ENCODE measurements at regions not wholly inside any gene's neighbourhood (a gene's known extent, or its start where the extent isn't known, plus 50 kb on each side); places are given as distances from the start of the nearest gene placed in this dataset.
"Not testable (repeated sequence)": the region's sequence is repeated elsewhere in the genome, so short reads cannot be mapped to it uniquely, and the experiment has no call there.

DNA sequence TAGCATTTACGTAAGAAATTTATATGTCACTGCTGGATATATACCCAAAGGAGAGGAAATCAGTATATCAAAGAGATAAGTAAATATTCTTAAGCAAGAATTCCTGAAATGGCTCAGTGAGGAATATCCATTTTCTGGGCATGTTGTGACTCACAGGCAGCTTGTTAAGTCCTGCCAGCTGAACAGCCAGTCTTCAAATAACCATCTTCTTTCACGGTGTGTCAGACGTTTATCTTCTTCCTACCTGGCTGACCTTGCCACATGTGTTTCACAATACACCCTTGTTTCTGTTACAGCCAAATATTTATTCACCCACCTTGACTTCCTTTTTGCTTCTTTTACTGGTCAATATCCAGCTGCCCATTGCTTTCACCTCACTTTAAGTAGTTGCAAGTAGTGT is 648.1 kb downstream of the ANKRD7 start:
- Histone ChIP-seq H3K4me3 (ENCODE audit: low read length) (no peak overlapping the region), H3K9me3 (ENCODE audit: low read depth, low read length) (no peaks in the 10 kb centered on the region), H3K4me1 (ENCODE audit: insufficient read depth, low read length) (no peaks in the 10 kb centered on the region), H3K27me3 (ENCODE audit: insufficient read depth, low read length) (no peaks in the 10 kb centered on the region)

- Histone ChIP-seq H3K4me1 (ENCODE audit: insufficient read depth, low read length) (no peaks in the 10 kb centered on the region), H3K4me3 (ENCODE audit: low read length) (no peak overlapping the region), H3K27me3 (ENCODE audit: insufficient read depth, low read length) (no peaks in the 10 kb centered on the region), H3K9me3 (ENCODE audit: low read depth, low read length) (no peaks in the 10 kb centered on the region)
Measured at GRCh38 chr7:118877187-118877586, 652.7 kb downstream of the ANKRD7 start.

DNA sequence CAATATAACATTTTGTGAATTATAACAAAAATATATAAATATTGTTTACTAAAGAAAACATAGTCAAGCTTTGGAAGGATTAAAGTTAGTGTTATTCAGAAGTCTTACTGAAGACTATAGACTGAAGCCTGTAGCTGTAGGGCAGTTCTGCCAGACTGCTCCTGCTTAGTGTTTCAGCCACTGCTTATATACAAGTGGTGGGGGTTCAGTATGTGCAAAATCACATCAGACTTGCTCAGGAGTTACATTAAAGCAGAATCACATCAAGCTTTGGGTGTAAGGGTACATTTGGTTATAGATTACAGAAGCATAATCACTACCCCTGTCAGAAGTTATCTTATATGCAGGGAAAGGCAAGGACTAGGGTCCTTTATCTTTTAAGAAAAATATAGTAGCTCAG is 653.8 kb downstream of the ANKRD7 start:
- Histone ChIP-seq H3K27me3 (ENCODE audit: insufficient read depth, low read length) (no peaks in the 10 kb centered on the region), H3K4me3 (ENCODE audit: low read length) (no peak overlapping the region), H3K4me1 (ENCODE audit: insufficient read depth, low read length) (no peaks in the 10 kb centered on the region), H3K9me3 (ENCODE audit: low read depth, low read length) (no peaks in the 10 kb centered on the region)

DNA sequence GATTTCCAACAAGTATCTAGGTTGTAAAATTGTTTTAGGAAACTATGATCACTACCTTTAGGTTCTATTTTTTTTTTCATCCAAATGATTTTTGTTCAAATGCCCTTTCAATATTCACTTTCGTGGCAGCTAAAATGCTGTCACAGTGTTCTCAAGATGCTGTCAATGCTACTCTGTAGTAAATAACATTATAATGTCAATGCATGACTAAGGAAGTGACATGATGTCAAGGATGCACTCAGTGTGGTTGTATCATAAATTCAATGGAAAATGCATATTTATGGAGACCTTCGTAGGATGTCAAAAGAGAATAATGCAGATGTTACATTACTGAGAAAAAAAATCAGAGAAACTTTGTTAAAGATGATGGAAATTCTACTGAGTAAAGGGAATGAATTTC is 673.8 kb downstream of the ANKRD7 start:
- no peaks in the 10 kb centered on the region for H3K9me3 ChIP-seq (ENCODE audit: low read depth, low read length)
- H3K27me3 ChIP-seq (ENCODE audit: insufficient read depth, low read length), result no peaks in the 10 kb centered on the region
- H3K4me1 ChIP-seq (ENCODE audit: insufficient read depth, low read length), result no peaks in the 10 kb centered on the region
- no peak overlapping the region for H3K4me3 ChIP-seq (ENCODE audit: low read length)

- no peaks in the 10 kb centered on the region for H3K4me1 ChIP-seq (ENCODE audit: insufficient read depth, low read length)
- no peaks in the 10 kb centered on the region for H3K9me3 ChIP-seq (ENCODE audit: low read depth, low read length)
- no peaks in the 10 kb centered on the region for H3K27me3 ChIP-seq (ENCODE audit: insufficient read depth, low read length)
- no peak overlapping the region for H3K4me3 ChIP-seq (ENCODE audit: low read length)
Measured at GRCh38 chr7:118902600-118902999, 678.1 kb downstream of the ANKRD7 start.

GRCh38 chr7:118907911-118908527 is 683.5 kb downstream of the ANKRD7 start:
- Histone ChIP-seq H3K4me1 (ENCODE audit: insufficient read depth, low read length) (no peaks in the 10 kb centered on the region), H3K4me3 (ENCODE audit: low read length) (no peak overlapping the region), H3K9me3 (ENCODE audit: low read depth, low read length) (no peaks in the 10 kb centered on the region), H3K27me3 (ENCODE audit: insufficient read depth, low read length) (no peaks in the 10 kb centered on the region)

GRCh38 chr7:118916120-118916519 is 691.6 kb downstream of the ANKRD7 start:
- H3K4me1 ChIP-seq (ENCODE audit: insufficient read depth, low read length); H3K4me3 ChIP-seq (ENCODE audit: low read length); H3K9me3 ChIP-seq (ENCODE audit: low read depth, low read length); H3K27me3 ChIP-seq (ENCODE audit: insufficient read depth, low read length): not testable (repeated sequence)

DNA sequence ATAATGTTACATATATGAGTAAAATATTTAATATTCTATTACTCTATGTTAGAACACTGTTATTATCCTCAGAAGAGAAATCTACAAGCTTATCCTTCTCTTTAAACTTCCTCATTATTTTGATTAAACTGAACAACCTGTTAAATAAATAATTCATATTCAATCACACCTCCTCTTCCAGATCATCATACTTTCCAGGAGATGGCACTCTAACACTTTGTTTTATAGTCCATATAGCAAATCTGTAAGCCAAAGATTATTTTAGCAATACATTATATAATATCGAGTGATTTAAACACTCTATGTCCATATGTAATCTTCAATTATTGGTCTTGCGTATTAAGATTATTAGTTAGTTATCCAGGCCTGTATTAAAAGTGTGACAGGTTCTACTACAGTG is 694.1 kb downstream of the ANKRD7 start:
- no peaks in the 10 kb centered on the region for H3K9me3 ChIP-seq (ENCODE audit: low read depth, low read length)

GRCh38 chr7:118938845-118939244 is 714.3 kb downstream of the ANKRD7 start:
- Histone ChIP-seq H3K27me3 (ENCODE audit: insufficient read depth, low read length) (no peaks in the 10 kb centered on the region), H3K9me3 (ENCODE audit: low read depth, low read length) (no peaks in the 10 kb centered on the region), H3K4me3 (ENCODE audit: low read length) (no peak overlapping the region), H3K4me1 (ENCODE audit: insufficient read depth, low read length) (no peaks in the 10 kb centered on the region)

More for the DNA sequence above, 694.1 kb downstream of the ANKRD7 start:
- H3K4me3 ChIP-seq (ENCODE audit: low read length), result no peak overlapping the region
- no peaks in the 10 kb centered on the region for H3K27me3 ChIP-seq (ENCODE audit: insufficient read depth, low read length)
- no peaks in the 10 kb centered on the region for H3K4me1 ChIP-seq (ENCODE audit: insufficient read depth, low read length)

GRCh38 chr7:118944271-118944670 is 719.8 kb downstream of the ANKRD7 start:
- Histone ChIP-seq H3K9me3 (ENCODE audit: low read depth, low read length) (no peaks in the 10 kb centered on the region), H3K4me1 (ENCODE audit: insufficient read depth, low read length) (no peaks in the 10 kb centered on the region), H3K4me3 (ENCODE audit: low read length) (no peak overlapping the region), H3K27me3 (ENCODE audit: insufficient read depth, low read length) (no peaks in the 10 kb centered on the region)

GRCh38 chr7:118945911-118946682 is 721.6 kb downstream of the ANKRD7 start:
- Histone ChIP-seq H3K4me3 (ENCODE audit: low read length) (no peak overlapping the region), H3K9me3 (ENCODE audit: low read depth, low read length) (no peaks in the 10 kb centered on the region), H3K27me3 (ENCODE audit: insufficient read depth, low read length) (no peaks in the 10 kb centered on the region), H3K4me1 (ENCODE audit: insufficient read depth, low read length) (no peaks in the 10 kb centered on the region)

GRCh38 chr7:118948508-118948907 is 724.0 kb downstream of the ANKRD7 start:
- no peaks in the 10 kb centered on the region for H3K4me1 ChIP-seq (ENCODE audit: insufficient read depth, low read length)
- H3K27me3 ChIP-seq (ENCODE audit: insufficient read depth, low read length), result no peaks in the 10 kb centered on the region
- no peaks in the 10 kb centered on the region for H3K9me3 ChIP-seq (ENCODE audit: low read depth, low read length)
- H3K4me3 ChIP-seq (ENCODE audit: low read length), result no peak overlapping the region

DNA sequence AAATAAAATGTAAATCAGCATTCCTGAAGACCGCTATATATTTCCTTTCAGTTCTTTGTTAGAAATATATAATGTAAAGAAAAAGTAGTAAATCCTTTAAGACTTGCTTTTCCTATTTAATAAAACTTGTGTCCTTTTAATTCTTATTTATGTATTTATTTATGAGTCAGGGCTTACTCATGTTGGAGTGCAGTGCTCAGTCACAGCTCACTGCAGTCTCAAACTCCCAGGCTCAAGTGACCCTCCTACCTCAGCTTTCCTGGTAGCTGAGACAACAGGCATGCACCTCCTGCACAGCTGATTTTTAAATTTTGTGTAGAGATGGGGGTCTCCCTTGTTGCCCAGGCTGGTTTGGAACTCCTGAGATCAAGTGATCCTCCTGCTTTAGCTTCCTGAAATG is 724.5 kb downstream of the ANKRD7 start:
- Histone ChIP-seq H3K27me3 (ENCODE audit: insufficient read depth, low read length) (no peaks in the 10 kb centered on the region), H3K4me1 (ENCODE audit: insufficient read depth, low read length) (no peaks in the 10 kb centered on the region), H3K4me3 (ENCODE audit: low read length) (no peak overlapping the region), H3K9me3 (ENCODE audit: low read depth, low read length) (no peaks in the 10 kb centered on the region)

DNA sequence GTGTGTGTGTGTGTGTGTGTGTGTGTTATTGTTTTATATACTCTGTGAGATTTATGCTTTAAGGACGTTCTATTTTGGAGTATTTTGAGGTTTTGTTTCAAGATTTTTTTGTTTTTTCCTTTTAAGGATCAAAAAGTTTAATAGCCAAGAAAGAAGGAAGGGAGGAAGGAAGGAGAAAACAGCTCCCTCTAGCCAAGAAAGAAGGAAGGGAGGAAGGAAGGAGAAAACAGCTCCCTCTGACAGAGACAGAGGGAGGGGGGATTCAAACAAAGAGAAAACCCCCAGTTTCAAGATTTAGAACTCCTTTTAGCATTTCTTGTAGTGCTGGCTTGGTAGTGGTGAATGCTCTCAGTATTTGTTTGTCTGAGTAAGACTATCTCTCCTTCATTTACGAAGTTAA is 731.8 kb downstream of the ANKRD7 start:
- not testable (repeated sequence) for H3K27me3 ChIP-seq (ENCODE audit: insufficient read depth, low read length); H3K4me3 ChIP-seq (ENCODE audit: low read length); H3K4me1 ChIP-seq (ENCODE audit: insufficient read depth, low read length); H3K9me3 ChIP-seq (ENCODE audit: low read depth, low read length)

DNA sequence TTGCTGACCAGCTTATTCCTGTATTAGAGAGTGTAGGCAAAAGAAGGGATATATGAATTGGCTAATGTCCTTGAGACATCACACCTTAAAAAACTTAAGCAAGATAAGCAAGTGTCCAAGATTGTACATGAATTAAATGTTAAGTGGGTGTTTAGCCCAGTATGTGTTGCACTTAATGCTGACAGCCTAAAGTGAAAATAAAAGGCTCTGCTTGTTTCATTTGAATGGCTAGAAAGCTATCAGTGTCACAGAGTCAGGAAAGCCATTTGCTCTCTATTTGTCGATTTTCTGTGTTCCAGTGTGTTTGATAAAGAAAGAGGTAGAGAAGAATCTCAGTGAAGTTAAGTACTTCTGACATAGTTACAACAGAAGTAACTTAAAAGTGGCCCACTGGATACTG is 744.9 kb downstream of the ANKRD7 start:
- H3K27me3 ChIP-seq (ENCODE audit: insufficient read depth, low read length), result no peaks in the 10 kb centered on the region
- no peaks in the 10 kb centered on the region for H3K4me1 ChIP-seq (ENCODE audit: insufficient read depth, low read length)
- H3K9me3 ChIP-seq (ENCODE audit: low read depth, low read length), result no peaks in the 10 kb centered on the region
- H3K4me3 ChIP-seq (ENCODE audit: low read length), result no peak overlapping the region

- no peaks in the 10 kb centered on the region for H3K4me1 ChIP-seq (ENCODE audit: insufficient read depth, low read length)
- no peak overlapping the region for H3K4me3 ChIP-seq (ENCODE audit: low read length)
- H3K27me3 ChIP-seq (ENCODE audit: insufficient read depth, low read length), result no peaks in the 10 kb centered on the region
- H3K9me3 ChIP-seq (ENCODE audit: low read depth, low read length), result no peaks in the 10 kb centered on the region
Measured at GRCh38 chr7:118971706-118972105, 747.2 kb downstream of the ANKRD7 start.
